ENCODE measurements at regions not wholly inside any gene's neighbourhood (a gene's known extent, or its start where the extent isn't known, plus 50 kb on each side); places are given as distances from the start of the nearest gene placed in this dataset.

DNA sequence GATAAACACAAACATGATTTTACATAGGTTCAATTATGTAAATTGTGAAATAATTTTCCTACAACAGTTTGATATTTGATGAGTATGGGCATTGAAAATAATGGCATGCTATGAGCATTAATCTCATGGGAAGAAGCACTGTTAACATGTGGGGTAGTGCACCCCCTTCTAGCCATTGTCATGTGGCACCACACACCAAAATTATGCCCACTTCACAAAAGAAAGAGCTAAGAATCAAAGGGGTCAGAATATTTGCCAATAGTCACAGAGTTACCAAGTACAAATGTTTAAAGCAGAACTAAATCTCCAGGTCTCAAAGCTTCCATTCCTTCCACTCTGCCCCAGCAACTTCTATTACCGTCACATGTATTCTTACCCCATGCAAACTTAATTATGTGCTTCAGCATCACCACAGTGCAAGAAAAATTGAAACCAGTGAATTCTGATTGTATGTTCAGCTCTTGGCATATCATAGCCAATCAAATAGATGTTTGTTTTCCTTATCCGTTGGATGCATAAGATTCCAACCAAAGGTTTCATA lies 1273.8 kb downstream of the FAM181B start:
- TF ChIP-seq, protein P1, sequence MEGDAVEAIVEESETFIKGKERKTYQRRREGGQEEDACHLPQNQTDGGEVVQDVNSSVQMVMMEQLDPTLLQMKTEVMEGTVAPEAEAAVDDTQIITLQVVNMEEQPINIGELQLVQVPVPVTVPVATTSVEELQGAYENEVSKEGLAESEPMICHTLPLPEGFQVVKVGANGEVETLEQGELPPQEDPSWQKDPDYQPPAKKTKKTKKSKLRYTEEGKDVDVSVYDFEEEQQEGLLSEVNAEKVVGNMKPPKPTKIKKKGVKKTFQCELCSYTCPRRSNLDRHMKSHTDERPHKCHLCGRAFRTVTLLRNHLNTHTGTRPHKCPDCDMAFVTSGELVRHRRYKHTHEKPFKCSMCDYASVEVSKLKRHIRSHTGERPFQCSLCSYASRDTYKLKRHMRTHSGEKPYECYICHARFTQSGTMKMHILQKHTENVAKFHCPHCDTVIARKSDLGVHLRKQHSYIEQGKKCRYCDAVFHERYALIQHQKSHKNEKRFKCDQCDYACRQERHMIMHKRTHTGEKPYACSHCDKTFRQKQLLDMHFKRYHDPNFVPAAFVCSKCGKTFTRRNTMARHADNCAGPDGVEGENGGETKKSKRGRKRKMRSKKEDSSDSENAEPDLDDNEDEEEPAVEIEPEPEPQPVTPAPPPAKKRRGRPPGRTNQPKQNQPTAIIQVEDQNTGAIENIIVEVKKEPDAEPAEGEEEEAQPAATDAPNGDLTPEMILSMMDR (IDR thresholded peaks at IDR 0.05; ENCODE audit: low read length, missing control alignments): no peak
- no peak for DNase-seq (ENCODE audit: low read depth)

DNA sequence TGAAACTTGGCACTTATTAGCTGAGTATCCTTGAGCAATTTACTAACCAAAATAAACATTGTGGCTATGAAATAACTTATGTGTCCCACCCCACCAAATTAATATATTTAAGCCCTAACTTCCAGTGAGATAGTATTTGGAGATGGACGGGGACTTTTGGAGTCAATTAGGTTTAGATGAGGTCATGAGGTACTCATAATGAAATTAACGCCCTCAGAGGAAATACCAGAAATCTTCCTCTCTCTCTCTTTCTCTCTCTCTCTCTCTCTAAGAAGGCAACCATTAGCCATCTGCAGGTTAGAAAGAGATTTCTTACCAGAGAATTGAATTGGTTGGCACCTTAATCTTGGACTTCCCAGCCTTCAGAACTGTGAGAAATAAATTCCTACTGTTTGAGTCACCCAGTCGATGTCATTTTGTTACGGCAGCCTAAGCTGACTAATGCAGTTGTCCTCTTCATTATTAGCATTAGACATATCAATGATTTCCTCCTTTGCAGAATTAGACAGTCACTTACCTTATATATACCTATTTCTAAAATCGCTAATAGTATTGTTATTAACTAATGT lies 1284.0 kb downstream of the FAM181B start:
- no peak overlapping the region for H3K4me3 ChIP-seq (replicated peaks; ENCODE audit: low read depth, low read length)
- TF ChIP-seq, protein P1 (IDR thresholded peaks at IDR 0.05; ENCODE audit: low read length, missing control alignments): no peak
- no peak for DNase-seq (ENCODE audit: low read depth)

More for the DNA sequence above, 1273.8 kb downstream of the FAM181B start:
- no peak overlapping the region for H3K4me3 ChIP-seq (replicated peaks; ENCODE audit: low read depth, low read length)

DNA sequence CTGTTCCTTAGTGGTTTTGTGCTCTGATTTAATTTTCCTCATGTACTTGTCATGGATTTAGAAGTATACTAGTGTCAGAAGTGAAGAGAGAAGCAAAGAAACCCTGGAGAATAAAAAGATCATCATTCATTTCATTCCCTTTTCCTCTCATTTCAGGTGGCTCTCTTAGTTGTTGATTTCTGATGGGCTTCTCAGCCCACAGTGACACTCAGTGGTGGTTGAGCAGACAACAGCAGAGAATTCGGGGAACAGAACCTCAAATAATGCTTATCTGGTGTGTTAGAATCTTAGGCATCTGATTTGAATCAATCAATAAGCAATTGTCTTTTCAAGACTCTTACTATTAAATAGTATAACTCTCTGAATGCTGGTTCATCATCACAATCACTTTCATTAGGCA lies 1289.4 kb downstream of the FAM181B start:
- H3K4me3 ChIP-seq (replicated peaks; ENCODE audit: low read depth, low read length): no peak overlapping the region
- TF ChIP-seq, protein P1 (IDR thresholded peaks at IDR 0.05; ENCODE audit: low read length, missing control alignments): no peak
- DNase-seq (ENCODE audit: low read depth): no peak

DNA sequence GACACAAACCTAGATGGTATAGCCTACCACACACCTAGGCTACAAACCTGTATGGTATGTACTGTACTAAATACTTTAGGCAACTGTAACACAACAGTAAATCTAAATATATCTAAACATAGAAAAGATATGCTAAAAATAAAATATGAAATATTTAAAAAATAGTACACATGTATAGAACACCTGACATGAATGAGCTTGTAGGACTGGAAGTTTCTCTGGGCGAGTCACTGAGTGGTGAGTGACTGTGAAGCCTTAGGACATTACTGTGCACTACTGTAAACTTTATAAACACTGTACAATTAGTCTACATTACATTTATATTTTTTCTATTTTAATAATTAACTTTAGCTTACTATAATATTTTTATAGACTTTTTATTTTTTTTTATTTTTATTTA lies 1301.3 kb downstream of the FAM181B start:
- H3K4me3 ChIP-seq (replicated peaks; ENCODE audit: low read depth, low read length): no peak overlapping the region
- TF ChIP-seq, protein P1 (IDR thresholded peaks at IDR 0.05; ENCODE audit: low read length, missing control alignments): no peak
- no peak for DNase-seq (ENCODE audit: low read depth)

DNA sequence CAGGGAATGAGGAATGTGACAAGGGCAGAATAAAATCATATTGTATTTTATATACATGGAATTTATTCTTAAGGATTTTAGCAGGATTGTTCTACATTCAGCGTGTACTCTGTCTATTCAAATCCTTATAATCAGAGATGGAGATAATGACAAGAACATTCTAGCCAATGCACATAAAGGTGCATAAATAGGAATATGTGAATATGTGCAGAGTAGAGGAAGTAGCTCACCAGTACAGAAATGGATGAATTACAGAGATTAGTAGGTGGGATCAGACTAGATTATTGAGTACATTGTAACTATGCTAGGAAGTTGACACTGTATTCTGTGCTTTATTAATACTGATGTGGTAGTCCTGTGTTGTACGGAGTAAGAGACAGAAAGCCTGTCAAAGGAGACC lies 1308.8 kb downstream of the FAM181B start:
- TF ChIP-seq, protein P1 (IDR thresholded peaks at IDR 0.05; ENCODE audit: low read length, missing control alignments): no peak
- H3K4me3 ChIP-seq (replicated peaks; ENCODE audit: low read depth, low read length): no peak overlapping the region
- DNase-seq (ENCODE audit: low read depth): no peak

DNA sequence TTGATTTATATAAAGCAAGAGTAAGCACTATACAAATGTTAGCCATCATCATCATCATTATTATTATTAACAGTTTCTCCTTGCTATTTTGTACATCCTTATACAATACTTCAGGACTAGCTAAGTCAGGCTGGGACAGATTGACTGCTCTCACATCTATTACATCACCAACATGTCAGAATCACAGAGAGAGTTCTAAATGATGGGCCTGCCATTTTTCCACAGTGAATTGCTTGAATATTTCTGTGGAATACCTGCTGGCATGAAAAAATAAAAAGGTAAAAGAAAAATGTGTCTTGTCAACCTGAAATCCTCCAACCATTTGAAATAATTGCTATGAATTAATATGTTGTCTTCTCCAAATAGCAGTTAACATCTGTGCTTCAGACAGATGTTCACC lies 1311.3 kb downstream of the FAM181B start:
- no peak for DNase-seq (ENCODE audit: low read depth)
- TF ChIP-seq, protein P1 (IDR thresholded peaks at IDR 0.05; ENCODE audit: low read length, missing control alignments): no peak
- no peak overlapping the region for H3K4me3 ChIP-seq (replicated peaks; ENCODE audit: low read depth, low read length)

DNA sequence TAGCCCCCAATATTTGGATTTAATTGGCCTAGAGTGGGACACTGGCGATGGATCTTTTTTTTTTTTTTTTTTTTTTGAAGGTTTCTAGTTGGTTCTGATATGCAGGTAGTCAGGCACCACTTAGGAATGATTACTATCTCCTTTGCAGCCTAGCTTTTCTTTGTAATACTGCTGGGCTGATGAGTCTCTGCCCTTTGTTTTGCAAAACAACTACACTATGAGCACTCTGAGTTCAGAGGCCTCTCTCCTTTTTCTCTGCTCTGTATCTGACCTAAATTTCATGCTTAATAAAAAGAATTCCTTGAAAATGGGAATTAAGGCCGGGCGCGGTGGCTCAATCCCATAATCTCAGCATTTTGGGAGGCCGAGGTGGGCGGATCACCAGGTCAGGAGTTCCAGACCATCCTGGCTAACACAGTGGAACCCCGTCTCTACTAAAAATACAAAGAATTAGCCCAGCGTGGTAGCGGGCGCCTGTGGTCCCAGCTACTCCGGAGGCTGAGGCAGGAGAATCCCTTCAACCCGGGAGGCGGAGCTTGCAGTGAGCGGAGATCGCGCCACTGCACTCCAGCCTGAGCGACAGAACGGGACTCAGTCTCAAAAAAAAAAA lies 1312.3 kb downstream of the FAM181B start:
- DNase-seq (ENCODE audit: low read depth): no peak
- no peak overlapping the region for H3K4me3 ChIP-seq (replicated peaks; ENCODE audit: low read depth, low read length)
- TF ChIP-seq, protein P1 (IDR thresholded peaks at IDR 0.05; ENCODE audit: low read length, missing control alignments): no peak
